GM21367 (cell line): ENCODE measurements at regions not wholly inside any gene's neighbourhood (a gene's known extent, or its start where the extent isn't known, plus 50 kb on each side); places are given as distances from the start of the nearest gene placed in this dataset.
"Not testable (repeated sequence)": the region's sequence is repeated elsewhere in the genome, so short reads cannot be mapped to it uniquely, and the experiment has no call there.

Experiments used
- ATAC-seq: cut with Tn5 transposase; IDR thresholded peaks from one replicate; pipeline ENCODE4 v1.9.1; 2021; ENCODE audit not compliant: unreplicated experiment

GRCh38 chr18:47417807-47418206 is 166.3 kb upstream of the SKOR2 start:
- ATAC-seq, result no peak

GRCh38 chr18:47415881-47416280 is 164.4 kb upstream of the SKOR2 start:
- ATAC-seq, result no peak

- no peak for ATAC-seq
These were observed 161.9 kb upstream of the SKOR2 start for GRCh38 chr18:47413327-47413726.

GRCh38 chr18:47412924-47413323 is 161.5 kb upstream of the SKOR2 start:
- ATAC-seq, result no peak

- no peak for ATAC-seq
These were observed 159.7 kb upstream of the SKOR2 start for GRCh38 chr18:47411159-47411558.

- no peak for ATAC-seq
These were observed 158.7 kb upstream of the SKOR2 start for GRCh38 chr18:47410139-47410538.

GRCh38 chr18:47409519-47409918 is 158.1 kb upstream of the SKOR2 start:
- no peak for ATAC-seq

- no peak for ATAC-seq
These were observed 156.3 kb upstream of the SKOR2 start for GRCh38 chr18:47407736-47408135.

GRCh38 chr18:47404845-47405244 is 153.4 kb upstream of the SKOR2 start:
- no peak for ATAC-seq

- no peak for ATAC-seq
These were observed 152.5 kb upstream of the SKOR2 start for GRCh38 chr18:47403949-47404348.

GRCh38 chr18:47403317-47403716 is 151.9 kb upstream of the SKOR2 start:
- ATAC-seq, result no peak

GRCh38 chr18:47399475-47399874 is 148.0 kb upstream of the SKOR2 start:
- no peak for ATAC-seq

- ATAC-seq, result no peak
These were observed 146.3 kb upstream of the SKOR2 start for GRCh38 chr18:47397671-47398319.

- ATAC-seq, result no peak
These were observed 140.2 kb upstream of the SKOR2 start for GRCh38 chr18:47391665-47392064.

- no peak for ATAC-seq
These were observed 139.1 kb upstream of the SKOR2 start for GRCh38 chr18:47390410-47391024.

- no peak for ATAC-seq
These were observed 137.8 kb upstream of the SKOR2 start for GRCh38 chr18:47389210-47389609.

GRCh38 chr18:47387864-47388263 is 136.4 kb upstream of the SKOR2 start:
- no peak for ATAC-seq

- ATAC-seq, result no peak
These were observed 132.3 kb upstream of the SKOR2 start for GRCh38 chr18:47383729-47384128.

- no peak for ATAC-seq
These were observed 130.6 kb upstream of the SKOR2 start for GRCh38 chr18:47381975-47382570.

GRCh38 chr18:47380153-47380552 is 128.7 kb upstream of the SKOR2 start:
- no peak for ATAC-seq

- no peak for ATAC-seq
These were observed 122.0 kb upstream of the SKOR2 start for GRCh38 chr18:47373465-47373864.

GRCh38 chr18:47370052-47370451 is 118.6 kb upstream of the SKOR2 start:
- ATAC-seq, result no peak

- ATAC-seq, result not testable (repeated sequence)
These were observed 102.6 kb upstream of the SKOR2 start for GRCh38 chr18:47354061-47354460.
